ENCODE measurements at regions not wholly inside any gene's neighbourhood (a gene's known extent, or its start where the extent isn't known, plus 50 kb on each side); places are given as distances from the start of the nearest gene placed in this dataset.

DNA sequence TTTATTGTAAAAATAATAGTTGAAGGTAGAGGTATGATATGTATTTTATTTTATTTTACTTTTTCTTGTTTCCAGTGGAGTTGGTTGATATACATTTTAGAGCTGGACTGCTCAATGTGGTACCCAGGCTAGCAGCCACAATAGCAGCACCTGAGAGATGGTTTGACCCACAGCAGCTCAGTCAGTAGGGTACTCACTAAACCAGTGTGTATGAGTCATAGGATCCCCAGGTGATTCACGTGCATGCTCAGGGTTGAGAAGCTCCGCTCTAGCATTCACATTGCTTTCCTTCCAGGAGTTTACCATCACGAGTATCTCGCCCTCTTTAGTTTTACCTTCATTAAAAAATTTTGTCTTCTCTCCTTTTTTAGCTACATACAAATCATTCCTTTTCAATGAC lies 96.0 kb upstream of the PAXBP1 start:
- TF ChIP-seq, protein P1, sequence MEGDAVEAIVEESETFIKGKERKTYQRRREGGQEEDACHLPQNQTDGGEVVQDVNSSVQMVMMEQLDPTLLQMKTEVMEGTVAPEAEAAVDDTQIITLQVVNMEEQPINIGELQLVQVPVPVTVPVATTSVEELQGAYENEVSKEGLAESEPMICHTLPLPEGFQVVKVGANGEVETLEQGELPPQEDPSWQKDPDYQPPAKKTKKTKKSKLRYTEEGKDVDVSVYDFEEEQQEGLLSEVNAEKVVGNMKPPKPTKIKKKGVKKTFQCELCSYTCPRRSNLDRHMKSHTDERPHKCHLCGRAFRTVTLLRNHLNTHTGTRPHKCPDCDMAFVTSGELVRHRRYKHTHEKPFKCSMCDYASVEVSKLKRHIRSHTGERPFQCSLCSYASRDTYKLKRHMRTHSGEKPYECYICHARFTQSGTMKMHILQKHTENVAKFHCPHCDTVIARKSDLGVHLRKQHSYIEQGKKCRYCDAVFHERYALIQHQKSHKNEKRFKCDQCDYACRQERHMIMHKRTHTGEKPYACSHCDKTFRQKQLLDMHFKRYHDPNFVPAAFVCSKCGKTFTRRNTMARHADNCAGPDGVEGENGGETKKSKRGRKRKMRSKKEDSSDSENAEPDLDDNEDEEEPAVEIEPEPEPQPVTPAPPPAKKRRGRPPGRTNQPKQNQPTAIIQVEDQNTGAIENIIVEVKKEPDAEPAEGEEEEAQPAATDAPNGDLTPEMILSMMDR (conservative IDR thresholded peaks at IDR 0.05 in 1 of 2, IDR thresholded peaks at IDR 0.05 in 1 of 2; ENCODE audit: low read depth in 1 of 2, low read length in 2 of 2): no peak
- no peak for TF ChIP-seq EZH2 (IDR thresholded peaks at IDR 0.05; ENCODE audit: low read length, missing control alignments)
